Lower leg skin (tissue), 4 donors: ENCODE measurements at regions not wholly inside any gene's neighbourhood (a gene's known extent, or its start where the extent isn't known, plus 50 kb on each side); places are given as distances from the start of the nearest gene placed in this dataset.

ENCODE experiments used
- DNase-seq, 2 donors: peaks; one replicate each; pipeline ENCODE4 v3.0.0-alpha.2; 2019; ENCODE audit warnings: low spot score in 2 of 2
- H3K4me3 ChIP-seq: fragments of 200-600 bp; sonication (generic); 2 replicates; pipeline ENCODE4 v1.5.1; 2017; ENCODE audit warnings: mild to moderate bottlenecking, low read depth; ENCODE audit not compliant: poor library complexity, severe bottlenecking
- CTCF ChIP-seq, 3 donors: fragments of 450-650 bp; IDR thresholded peaks; one replicate each; pipeline ENCODE4 v1.5.1; 2016; ENCODE audit warnings: antibody characterized with exemption in 3 of 3, mild to moderate bottlenecking in 3 of 3, moderate library complexity in 2 of 3
- POLR2A ChIP-seq, 2 donors: fragments of 450-650 bp; IDR thresholded peaks; one replicate each; pipeline ENCODE4 v1.6.1; 2016 to 2017; ENCODE audit warnings: antibody characterized with exemption in 2 of 2, mild to moderate bottlenecking in 1 of 2, moderate library complexity in 1 of 2
- WGBS, 2 donors: methylation state at CpG; one replicate each; pipeline ENCODE4 v1.1.5; 2018; 5-methylcytosine and 5-hydroxymethylcytosine counted together
- intact Hi-C: fragments of 100-400 bp; cut with DNase I; formaldehyde crosslinking; loops from one replicate; pipeline ENCODE4 v1.15.0; 2023; ENCODE audit warnings: low total_unique reads

DNA sequence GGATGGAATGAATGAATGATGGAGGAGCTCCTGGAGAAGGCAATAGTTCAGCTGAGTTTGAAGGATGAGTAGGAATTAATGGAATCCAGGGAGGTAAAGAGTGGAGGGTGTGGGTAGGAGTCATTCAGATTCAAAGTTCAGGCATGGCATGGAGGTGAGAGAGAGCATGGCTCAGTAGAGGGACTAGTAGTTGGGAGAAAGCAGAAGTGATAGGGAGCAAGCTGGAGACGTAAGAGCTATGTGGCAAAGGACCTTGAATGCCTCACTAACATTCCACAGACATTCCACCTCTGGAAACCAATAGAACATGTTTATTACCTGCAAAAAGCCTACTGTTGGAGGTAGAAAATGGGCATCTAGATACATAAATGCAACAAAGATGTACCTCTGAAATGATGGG lies 170.1 kb downstream of the HAUS1 start:
- WGBS, 2 donors, result 57 to 71% methylated on average over 1 of the region's 1 CpG
- TF ChIP-seq CTCF (IDR thresholded peaks at IDR 0.05), result no peak
- TF ChIP-seq POLR2A (IDR thresholded peaks at IDR 0.05), result no peak
- intact Hi-C loops, result no loop called here
- no peak for DNase-seq
- H3K4me3 ChIP-seq, result no peak overlapping the region

DNA sequence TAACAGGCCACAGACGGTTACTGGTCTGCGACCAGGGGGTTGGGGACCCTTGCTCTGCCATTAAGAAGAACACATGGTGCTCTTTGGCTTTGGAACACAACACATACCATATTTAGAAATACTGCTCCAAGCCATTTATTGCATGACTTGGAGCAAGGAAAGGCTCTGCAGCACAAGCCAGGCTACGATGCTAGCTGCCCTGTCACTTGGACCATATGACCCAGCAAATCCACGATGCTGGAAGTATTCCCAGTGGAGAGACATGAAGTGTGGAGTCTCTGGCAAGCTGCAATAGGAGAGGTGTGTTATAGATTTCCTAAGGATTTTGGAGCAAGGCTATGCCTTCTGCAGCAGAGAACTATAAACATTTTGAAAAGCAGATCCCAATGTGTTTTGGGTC lies 171.2 kb downstream of the HAUS1 start:
- no peak for DNase-seq
- 71 to 73% methylated on average over 4 of the region's 4 CpGs for whole genome bisulfite sequencing, 2 donors
- intact Hi-C loops, result no loop called here
- H3K4me3 ChIP-seq, result no peak overlapping the region
- no peak for TF ChIP-seq POLR2A (IDR thresholded peaks at IDR 0.05)
- TF ChIP-seq CTCF (IDR thresholded peaks at IDR 0.05), result no peak

DNA sequence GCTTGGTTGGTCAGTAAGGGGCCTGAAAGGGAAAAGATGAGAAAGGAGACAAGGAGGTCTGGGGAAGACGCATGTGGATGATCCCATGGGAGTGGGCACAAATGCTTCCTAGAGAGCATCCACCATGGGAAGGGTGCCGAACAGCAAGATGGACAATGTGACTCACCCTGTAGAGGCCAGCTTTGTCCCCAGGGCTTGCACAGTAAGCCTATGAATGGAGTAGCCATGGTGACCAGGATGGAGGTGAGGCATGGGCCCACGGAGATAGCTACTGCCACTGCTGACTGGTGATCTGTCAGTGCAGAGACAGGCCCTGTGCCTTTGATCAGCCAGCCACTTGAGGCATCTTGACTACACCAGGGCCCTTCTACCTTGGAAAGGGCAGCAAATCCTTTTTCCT lies 172.6 kb downstream of the HAUS1 start:
- 88% methylated on average over 3 of the region's 3 CpGs for WGBS, 2 donors
- no peak for DNase-seq
- no peak overlapping the region for H3K4me3 ChIP-seq
- no peak for TF ChIP-seq POLR2A (IDR thresholded peaks at IDR 0.05)
- TF ChIP-seq CTCF (IDR thresholded peaks at IDR 0.05), result no peak
- intact Hi-C loops, result no loop called here

DNA sequence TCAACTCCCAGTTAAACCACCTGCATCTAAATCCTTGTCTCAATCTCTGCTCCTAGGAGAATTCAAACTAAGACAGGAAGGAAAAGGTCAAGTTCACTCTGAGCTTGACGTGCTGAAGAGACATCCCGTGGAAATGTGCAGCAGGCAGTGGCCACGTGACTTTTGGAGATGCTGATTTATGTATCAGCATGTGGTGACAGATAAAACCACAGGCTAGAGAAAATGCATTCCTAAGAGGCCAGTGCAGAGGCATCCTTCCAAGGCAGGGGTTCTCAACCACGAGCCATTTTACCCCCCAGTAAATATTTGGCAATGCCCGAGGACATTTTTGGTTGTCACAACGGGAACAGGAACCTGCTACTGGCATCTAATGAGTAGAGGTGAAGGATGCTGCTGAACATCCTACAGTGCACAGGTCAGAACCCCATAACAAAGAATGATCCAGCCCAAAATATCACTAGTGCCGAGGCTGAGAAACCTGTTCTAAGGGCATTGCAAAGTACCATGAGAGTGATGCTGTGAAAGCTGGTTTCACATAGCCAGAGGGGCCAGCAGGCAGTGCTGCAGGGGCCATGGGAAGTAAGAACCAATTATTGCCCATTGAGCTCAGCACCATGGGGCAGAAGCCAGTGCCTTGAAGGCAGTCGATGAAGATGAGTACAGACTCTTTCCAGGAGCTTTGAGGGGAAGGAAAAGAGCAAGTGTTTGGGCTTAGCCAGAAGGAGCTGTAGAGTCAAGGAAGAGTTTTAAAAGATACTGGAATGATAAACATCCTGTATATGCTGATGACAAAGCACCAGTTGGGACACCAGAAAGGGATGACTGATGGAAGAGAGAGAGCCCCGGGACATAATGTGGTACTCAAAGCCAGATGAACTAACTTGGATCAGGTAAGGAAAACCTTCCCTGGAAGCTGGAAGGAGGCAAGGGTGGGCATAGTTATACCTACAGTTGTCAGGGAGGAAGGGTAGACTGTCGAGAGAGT lies 174.6 kb downstream of the HAUS1 start:
- no peak overlapping the region for H3K4me3 ChIP-seq
- intact Hi-C loops, result no loop called here
- no peak for DNase-seq
- TF ChIP-seq POLR2A (IDR thresholded peaks at IDR 0.05) (no peak), CTCF (IDR thresholded peaks at IDR 0.05) (no peak)
- 25 to 30% methylated on average over 10 of the region's 10 CpGs for WGBS, 2 donors

DNA sequence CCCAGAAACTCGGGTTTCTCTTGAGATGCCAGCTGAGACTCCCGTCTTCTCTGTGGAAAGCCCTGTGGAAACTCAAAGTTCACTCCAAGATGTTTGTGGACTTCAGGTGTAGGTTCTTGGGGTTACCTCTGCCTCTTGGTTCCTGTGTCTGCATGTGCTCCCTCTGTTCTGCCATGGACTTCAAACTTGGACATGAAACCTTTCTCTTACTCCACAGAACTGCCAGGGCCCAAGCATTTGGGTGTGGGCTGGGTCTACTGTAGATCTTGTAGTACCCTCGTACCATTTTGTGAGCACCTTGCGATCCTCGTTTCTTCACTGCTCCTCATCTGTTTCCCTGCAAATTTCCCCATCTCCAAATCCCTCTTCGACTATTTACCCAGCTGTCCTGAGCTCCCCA lies 175.5 kb downstream of the HAUS1 start:
- WGBS, 2 donors, result 90 to 95% methylated on average over 6 of the region's 6 CpGs
- H3K4me3 ChIP-seq, result no peak overlapping the region
- peak in 1 of 2 donors; percentile 56 for DNase-seq
- no peak for TF ChIP-seq CTCF (IDR thresholded peaks at IDR 0.05)
- no peak for TF ChIP-seq POLR2A (IDR thresholded peaks at IDR 0.05)
- intact Hi-C loops, result loop anchor here (5.0 to 10.0 kb wide), 2 partner anchors 205 to 378 kb away; partner anchors contain the start of gene LOXHD1
